ELR (cell line): ENCODE measurements at regions not wholly inside any gene's neighbourhood (a gene's known extent, or its start where the extent isn't known, plus 50 kb on each side); places are given as distances from the start of the nearest gene placed in this dataset.
"Not testable (repeated sequence)": the region's sequence is repeated elsewhere in the genome, so short reads cannot be mapped to it uniquely, and the experiment has no call there.

ENCODE experiments used
- DNase-seq: peaks from one replicate; pipeline ENCODE4 v3.0.0-alpha.2; 2015; ENCODE audit warnings: low read depth

DNA sequence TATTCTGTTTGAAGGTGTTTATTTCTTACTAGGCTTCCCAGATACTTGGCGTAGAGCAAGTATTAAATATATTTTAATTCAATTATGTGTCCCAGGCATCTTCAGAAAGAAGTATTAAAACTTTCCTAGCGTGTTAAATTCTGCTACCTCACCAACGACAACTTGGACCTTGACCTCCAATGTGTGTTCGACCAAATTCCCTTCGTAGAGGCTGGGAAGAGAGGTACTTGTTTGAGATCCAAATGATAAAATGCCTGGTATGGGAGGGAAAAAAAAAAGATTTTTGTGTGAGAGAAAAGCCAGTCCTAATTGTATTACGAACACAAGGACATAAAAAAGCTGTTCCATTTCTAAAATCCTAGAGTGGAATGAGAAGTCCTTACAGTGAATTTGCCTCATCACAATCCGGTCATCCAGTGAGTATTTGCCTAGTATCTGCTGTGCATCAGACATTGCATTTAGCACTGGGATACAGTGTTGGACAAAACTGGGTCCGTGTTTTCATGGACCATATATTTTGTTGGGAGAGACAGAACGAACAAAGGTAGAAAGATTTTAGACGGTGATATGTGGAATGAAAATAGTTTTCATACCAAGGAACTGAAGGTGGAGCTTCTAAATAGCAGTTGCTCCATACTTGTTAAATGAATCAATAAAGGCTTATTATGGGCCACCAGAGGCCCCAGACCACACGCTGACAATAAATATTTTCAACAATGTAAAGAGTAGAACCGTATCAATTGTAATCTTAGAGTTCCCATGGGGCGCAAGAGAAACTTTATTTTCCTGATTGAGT lies 103.1 kb downstream of the KIF4B start:
- DNase-seq = no peak

DNA sequence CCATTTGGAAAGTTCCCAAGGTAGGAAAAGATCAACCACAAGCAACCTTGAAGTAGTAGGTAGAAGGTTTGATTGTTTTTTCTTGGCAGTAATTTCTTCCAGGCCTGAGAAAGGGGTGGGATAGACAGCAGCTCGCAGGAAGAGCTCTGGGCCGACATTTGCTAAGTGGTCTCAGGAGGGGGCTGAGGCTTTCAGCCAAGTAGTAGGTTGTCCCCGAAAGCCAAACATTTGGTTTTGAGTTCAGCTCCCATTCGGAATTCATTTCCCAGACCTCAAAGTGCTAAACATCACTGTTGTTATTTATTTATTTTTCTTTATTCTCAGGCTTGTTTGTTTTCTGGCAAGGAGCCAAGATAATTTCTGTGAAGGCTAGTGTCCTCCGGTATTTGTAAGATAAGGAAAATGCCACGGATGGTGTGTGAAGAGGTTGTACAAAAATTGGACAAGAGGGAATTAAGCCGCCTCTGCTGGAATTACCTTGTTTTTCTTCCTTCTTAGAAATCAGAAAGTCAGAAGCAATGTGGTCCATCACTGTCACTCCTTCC lies 112.1 kb downstream of the KIF4B start:
- no peak for DNase-seq

DNA sequence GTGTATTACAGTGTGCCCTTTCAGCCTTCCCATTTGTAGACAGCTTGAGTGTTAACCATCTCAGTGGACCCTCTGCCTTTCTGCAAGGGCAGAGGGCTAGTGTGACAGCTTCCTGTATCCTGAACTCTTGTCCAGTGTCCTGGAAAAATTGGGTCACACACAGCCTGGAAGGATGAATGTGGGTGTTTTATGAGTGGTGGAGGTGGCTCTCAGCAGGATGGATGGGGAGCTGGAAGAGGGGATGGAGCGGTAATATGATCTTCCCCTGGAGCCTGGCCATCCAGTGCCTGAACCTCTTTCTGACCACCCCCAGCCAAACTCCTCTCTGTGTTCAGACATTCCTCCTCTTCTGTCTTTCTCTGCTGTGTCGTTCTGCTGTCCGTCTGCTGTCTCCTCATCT lies 113.0 kb downstream of the KIF4B start:
- no peak for DNase-seq

DNA sequence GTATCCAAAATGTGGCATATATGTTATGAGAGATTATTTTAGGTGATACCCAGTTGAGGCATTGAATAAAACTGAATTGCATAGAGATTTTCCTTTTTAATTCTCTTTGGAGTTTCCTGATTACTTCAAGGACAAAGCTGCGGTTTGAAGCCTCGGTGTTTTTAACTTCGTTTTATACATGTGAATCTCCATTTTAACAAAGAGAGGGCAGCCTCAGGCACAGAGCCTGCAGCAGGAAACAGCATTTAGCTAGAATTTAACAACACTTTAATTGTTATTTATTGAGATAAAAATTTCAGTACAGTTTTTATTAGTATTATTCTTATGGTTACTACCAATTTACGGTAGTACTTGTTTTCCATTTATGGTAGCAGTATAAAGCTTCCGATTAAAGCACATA lies 114.0 kb downstream of the KIF4B start:
- DNase-seq = no peak

DNA sequence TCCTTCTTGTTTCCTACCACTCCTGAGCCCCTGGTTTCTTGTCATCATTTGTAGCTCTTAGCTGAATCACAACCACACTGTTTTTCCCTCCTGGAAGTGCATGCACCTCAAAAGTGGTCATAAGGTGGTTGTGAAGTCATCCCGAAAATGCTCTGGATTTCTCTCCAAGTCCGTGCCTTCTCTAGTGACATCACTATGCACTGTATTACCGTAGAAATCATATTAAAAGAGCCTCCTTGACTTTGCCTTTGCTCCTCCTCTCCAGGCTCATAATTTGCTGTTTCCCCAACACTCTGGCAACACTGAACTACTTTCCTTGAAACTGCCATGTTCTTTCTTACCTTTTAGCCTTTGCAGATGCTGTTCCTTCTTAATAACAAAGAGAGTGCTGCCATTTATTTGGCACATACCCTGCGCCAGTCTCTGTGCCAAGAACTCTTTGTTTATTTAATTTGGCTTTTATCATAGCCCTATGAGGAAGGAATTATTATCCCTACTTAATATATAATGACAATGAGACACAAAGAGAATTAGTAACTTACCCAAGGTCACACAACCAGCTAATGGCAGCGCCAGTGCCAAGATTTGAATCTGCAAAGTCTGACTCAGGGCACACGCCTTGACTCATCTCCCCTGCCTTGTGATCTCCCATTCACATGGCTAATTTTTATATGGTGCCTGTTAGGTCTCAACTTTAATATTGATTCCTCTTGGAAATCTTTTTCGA lies 115.4 kb downstream of the KIF4B start:
- peak; percentile 10 for DNase-seq

DNA sequence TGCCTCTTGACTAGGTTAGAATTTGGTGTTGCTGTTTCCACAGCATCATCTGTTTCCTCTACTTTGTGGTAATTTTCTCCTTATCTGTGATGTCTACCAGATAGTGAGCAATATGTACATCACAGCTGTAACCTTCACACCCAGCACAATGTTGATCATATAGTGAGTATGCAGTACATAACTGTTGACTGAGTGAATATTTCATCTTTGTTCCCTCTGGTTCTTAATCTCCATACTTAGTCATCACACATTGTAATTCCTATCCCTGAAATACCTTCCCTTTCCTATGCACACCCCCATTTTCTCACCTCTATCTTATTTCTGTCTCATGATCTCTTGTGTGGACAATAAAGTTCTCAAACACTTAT lies 115.9 kb downstream of the KIF4B start:
- DNase-seq = peak; percentile 4

DNA sequence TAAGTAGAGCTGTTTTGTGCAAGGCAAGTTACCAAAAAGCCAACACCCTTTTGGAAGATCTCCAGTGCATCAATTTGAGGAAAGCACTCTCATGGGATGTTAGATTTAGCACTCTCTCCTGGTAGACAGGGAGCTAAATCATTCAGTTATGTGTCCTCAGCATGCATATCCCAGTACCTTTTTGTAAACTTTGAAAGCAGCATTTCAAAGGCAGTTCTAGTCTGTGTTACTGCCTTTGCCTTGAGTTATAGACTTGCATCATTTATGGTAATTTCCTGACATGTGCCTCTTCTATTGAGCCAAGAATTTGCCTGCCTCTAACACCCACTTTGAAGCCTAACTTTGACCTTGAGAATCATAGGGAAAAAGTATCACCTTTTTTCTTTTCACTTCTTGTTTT lies 120.6 kb downstream of the KIF4B start:
- no peak for DNase-seq

DNA sequence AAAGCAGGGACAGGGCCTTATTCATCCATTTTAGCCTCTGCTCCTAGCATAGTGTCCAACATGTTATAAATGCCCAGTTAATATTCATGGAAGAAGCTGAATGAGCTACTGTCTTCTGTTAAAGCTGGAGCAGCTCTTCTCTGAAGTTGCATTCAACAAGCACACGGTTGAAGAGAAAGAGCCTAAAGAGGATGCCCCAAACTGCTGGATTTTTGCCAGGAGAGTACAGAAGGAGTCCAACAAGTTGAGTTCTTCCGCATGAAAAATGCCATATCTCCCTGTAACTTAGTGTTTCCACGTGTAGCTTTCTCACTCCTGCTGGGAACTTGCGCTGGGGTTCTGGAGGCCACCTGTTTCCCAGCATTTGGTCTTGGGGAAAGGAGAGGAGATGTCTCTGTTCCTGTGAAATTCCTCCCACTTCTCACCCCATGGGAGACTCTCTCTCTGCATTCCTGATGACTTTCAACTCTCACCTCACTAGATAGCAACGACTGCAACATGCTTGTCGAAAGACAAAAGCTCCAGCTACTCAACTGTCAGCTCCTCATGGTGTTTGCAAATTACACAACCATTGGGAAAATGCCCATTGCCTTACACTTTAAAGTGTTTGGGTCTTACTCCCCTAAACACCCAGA lies 122.8 kb downstream of the KIF4B start:
- DNase-seq = no peak

DNA sequence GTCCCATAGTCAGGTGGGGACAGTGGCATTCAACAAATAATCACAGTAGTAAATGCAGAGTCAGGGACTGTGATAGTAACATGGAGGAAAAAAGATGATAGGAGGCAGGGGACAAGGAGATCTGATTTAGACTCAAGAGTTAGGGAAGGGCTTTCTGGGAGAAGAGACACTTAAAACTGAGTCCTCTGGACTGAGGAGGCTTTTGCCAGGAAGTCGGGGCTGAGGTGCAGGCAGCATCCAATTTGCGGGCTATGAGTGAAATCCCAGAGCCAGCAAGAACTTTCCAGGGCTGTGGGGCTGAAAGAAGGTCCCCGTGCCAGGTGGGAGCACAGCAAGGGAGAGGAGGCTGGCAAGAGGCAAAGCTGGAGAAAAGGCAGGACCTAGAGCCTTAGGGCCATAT lies 124.1 kb downstream of the KIF4B start:
- DNase-seq = no peak

DNA sequence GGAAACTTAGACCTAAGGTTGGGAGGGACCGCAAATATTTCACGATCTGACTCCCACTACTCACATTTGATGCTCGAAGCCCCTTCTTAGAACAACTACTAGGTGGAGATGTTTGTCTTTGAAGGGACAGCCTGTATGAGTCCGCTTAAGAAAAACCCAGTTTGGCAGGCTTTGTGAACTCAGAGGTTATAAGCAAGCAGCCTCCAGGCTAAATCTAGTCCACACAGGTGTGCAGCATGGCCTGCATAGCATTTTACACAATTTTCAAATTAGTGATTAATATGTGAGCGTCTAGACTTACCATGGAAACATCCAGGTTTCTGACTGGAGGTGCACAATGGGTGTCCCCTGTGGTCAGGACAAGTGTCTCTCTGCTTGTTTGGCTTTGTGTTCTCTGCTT lies 127.1 kb downstream of the KIF4B start:
- DNase-seq = no peak

DNA sequence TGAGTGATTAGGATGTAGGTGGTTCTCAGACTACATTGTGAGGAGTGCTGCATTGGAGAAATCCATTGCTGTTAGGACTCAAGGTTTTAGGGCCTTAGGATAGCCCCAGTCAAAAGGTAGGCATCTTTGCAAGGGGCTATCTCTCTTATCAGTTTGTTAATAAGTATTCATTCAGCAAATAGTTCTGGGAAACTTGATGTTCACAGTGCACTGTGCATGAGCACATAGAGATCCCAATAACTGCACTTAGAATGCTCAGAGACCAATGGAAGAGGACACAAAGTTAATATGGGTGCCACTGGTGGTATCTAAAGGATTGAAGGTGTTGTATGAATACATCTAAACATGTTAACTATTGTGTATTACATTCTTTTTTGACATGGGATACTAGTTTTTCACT lies 131.4 kb downstream of the KIF4B start:
- no peak for DNase-seq

DNA sequence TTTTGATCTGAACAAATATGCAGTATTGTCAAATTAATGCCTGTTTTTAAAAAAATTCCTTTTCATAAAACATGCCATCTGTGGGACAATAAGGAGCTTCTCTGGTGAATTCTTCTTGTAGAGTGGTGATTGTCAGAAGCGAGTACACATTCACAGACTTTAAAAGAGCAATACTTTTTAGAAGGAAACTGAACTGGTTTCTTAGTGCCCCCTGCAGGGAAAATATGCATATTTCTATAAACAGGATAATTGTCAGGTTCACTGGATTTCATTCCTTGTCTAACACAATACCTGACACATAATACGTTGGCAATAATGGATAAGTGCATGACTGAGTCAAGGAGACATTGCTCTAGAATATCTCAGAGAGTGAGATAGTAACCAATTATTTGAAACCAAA lies 133.7 kb downstream of the KIF4B start:
- DNase-seq = peak; percentile 40

DNA sequence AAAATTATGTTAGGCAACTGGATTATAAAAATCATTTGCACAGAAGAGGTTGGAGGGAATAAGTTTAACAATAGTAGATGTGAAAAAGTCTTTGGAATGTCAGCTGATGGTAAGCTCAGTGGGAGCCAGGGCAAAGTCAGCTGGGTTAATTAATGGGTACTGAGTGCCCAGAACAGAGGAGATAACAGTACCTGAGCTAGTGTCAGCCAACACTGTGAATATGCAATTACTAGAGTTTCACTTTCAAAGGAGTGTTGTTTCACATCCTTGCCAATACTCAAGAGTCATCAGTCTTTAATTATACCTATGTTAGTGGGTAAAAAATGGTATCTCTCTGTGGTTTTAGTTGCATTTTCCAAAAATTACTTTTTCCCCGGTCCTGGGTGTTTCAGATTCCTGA lies 135.1 kb downstream of the KIF4B start:
- no peak for DNase-seq

DNA sequence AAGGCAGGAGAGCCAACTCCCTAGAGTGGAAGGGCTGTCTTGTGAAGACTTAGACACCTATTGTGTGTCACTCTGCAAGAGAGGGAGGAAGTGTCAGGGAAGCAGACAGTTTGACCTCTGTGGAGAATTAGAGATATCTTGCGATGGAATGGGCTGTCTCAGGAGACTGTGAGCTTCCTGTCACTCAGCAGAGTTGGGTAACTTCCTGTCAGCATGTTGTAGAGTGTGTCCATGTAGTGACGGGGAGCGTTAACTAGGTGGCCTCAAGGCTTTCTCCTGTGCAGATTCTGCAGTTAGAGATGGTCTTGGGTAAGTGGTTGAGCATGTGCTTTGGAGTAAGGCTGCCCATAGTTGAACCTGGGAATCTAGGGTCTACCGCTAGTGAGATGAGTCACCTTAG lies 136.5 kb downstream of the KIF4B start:
- no peak for DNase-seq

DNA sequence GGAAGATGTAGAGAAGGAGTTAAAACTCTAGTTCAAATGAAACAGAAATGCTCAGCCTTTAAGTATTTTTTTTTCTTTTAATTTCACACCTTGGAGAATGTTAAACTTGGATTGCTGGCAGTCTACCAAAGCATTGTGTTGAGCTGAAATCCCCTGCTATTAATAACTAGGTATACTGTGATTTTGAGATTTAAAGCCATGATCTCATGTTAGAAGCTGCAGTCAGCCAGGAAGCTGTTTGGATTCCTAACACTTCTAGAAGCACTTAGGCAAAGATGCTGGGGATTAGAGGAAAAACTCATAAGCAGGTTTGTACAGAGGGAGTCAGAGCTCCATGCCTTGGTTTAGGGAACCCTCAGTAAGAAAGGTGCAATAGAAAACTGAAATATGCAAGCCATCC lies 141.4 kb downstream of the KIF4B start:
- DNase-seq = no peak

DNA sequence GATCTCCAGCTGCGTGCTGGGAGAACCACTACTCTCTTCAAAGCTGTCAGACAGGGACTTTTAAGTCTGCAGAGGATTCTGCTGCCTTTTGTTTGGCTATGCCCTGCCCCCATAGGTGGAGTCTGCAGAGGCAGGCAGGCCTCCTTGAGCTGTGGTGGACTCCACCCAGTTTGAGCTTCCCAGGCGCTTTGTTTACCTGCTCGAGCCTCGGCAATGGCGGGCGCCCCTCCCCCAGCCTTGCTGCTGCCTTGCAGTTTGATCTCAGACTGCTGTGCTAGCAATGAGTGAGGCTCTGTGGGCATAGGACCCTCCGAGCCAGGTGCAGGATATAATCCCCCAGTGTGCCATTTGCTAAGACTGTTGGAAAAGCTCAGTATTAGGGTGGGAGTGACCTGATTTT lies 149.5 kb downstream of the KIF4B start:
- not testable (repeated sequence) for DNase-seq

DNA sequence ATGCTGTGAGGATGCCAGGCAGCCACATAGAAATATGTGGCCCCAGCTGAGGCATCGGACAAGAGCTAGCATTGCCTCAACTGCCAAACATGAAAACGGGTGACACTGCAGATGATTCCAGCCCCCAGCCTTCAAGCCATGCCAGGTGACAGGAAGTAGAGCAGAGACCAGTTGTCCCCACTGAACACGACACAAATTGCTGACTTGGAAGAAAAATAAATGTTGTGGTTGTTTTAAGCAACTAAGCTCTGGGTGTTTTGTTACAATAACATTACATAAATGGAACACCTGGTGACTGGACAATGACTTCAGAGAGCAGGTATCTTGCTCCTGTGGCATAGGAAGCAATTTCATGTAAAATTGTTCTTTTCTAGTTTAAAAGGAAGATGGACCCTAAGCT lies 154.2 kb downstream of the KIF4B start:
- no peak for DNase-seq

DNA sequence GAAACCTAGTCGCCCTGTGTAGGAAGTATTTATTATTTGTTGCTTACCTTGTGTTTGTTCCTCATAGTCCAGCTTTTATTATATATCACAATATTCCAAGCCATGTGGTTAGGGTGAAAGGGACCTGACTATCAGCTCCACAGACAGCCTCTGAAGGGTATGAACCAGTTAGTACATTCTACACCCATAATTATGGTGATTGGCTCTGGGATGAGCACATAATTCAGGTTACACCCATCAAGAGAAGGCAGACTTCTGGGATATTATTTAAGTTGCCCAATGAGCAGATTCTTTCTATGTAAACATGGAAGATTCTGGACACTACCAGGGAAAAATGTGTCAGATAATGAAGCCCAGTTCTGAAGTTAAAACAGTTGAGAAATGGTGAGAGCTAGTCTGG lies 168.0 kb downstream of the KIF4B start:
- DNase-seq = no peak

DNA sequence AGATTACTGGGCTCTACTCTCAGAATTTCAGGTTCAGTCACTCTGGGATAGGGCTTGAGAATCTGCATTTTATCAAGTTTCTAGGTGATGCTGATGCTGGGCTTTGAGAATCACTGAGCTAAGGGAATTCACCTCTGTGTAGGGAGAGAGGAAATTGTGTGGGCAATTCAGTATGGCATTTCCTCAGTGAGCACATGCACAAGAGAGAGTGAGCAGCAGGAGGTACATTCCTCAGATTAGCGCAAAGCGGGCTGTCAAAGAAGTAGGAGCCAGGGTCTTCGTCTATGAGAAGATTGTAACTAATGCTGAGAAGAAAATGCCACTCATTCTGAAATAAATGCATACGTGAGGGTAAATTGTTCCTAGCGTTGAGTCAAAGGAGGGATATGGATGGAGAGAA lies 175.9 kb downstream of the KIF4B start:
- DNase-seq = no peak

DNA sequence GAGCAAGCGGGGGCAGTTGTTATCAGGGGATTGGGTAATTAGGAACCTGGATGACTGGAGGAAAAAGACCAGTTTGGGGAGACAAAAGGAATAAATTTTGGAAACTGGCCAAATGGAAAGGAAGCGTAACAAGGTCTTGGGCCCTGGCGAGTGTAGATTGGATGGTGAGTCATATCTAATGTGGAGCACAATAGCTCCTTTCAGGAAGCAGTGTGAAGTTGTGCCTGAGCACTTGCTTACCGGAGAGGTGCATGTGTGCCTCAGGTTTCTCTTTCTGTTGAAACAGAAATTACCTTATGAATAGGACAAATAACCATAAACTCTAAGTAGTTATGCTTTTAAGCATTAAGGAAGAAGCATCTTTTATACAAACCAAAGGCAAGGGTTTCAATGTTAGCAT lies 176.4 kb downstream of the KIF4B start:
- peak; percentile 1 for DNase-seq

DNA sequence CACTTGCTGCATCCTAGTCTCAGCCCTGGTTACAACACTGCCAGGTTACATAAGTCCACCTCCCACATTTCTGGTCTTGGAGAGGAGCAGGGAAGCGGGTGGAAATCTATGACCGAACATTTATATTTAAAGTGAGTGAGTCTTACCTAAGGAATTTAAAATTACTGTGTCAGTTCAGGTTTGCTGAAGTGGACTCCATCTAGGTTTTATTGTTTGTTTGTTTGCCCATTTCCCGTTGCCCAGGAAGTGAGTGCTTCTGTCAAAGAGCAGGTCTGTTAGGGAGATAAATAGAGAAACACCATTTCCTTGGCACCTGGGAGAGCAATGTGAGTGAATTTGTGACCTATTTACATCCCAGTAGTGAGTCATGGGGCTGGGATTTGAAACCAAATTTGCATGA lies 179.5 kb downstream of the KIF4B start:
- DNase-seq = no peak

DNA sequence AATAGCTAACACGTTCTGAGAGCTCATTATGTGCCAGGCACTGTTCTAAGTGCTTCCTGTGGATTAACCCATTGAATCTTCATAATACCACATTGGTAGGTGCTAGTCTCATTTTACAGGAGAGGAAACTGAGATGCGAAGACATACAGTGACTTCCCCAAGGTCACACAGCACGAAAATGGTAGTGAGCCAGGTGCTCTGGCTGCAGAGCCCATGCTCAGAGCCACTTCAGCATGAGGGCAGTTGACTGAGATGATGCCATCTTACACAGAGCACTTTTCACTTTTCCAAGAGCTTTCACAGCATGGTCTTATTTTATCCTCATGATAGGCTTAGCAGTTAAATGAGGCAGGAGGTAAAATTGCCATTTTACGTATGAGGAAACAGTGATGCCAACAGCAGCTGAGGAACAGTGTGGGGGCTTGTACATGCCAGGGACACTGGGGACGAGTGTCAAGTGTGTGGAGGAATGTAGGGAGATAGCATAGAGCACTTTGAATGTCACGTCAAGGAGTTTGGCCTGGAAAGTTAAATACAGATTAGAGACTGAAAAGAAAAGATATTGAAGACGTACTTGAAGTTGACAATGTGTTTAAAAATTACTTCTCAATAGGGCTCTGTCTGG lies 180.0 kb downstream of the KIF4B start:
- no peak for DNase-seq

DNA sequence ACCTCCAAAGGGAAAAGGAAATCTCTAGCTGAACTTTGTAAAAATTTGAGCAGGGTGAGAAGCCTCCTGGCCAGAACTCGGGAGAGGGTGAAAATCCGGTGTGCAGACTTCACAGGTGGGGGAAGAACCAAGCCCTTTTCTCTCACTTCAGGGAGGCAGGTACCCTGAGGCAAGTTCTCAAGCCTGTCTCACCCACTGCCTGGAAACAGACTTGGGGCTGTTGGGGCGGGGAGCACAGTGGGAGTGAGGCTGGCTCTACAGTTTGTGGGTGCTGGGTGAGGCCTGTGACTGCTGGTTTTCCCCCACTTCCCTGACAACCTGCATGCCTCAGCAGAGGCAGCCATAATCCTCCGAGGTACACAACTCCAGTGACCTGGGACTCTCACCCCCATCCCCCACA lies 187.1 kb downstream of the KIF4B start:
- DNase-seq = no peak
